Neuronal stem cell (in vitro differentiated cells): ENCODE measurements at regions not wholly inside any gene's neighbourhood (a gene's known extent, or its start where the extent isn't known, plus 50 kb on each side); places are given as distances from the start of the nearest gene placed in this dataset.

ENCODE experiments used
- DNase-seq: peaks from one replicate; pipeline ENCODE4 v3.0.0-alpha.2; 2013; ENCODE audit warnings: low spot score
- H2AFZ ChIP-seq: one replicate; pipeline ENCODE4 v1.6.1; 2013; ENCODE audit warnings: mild to moderate bottlenecking, low read length, inconsistent platforms
- H2AK5ac ChIP-seq: 2 replicates; pipeline ENCODE4 v1.6.1; 2013; ENCODE audit warnings: low read depth, mild to moderate bottlenecking, inconsistent platforms, low read length, moderate library complexity, mixed read lengths
- H2BK120ac ChIP-seq: 2 replicates; pipeline ENCODE4 v1.6.1; 2013; ENCODE audit warnings: low read depth, mild to moderate bottlenecking, inconsistent platforms, low read length, moderate library complexity, mixed read lengths
- H2BK12ac ChIP-seq: one replicate; pipeline ENCODE4 v1.6.1; 2013; ENCODE audit warnings: low read length, inconsistent platforms
- H2BK15ac ChIP-seq: 2 replicates; pipeline ENCODE4 v1.6.1; 2013; ENCODE audit warnings: mild to moderate bottlenecking, low read length, inconsistent platforms, mixed read lengths
- H2BK5ac ChIP-seq: one replicate; pipeline ENCODE4 v1.6.1; 2013; ENCODE audit warnings: inconsistent platforms, mild to moderate bottlenecking, low read length, moderate library complexity
- H3K14ac ChIP-seq: one replicate; pipeline ENCODE4 v1.6.1; 2013; ENCODE audit warnings: low read length, inconsistent platforms
- H3K18ac ChIP-seq: 2 replicates; pipeline ENCODE4 v1.6.1; 2013; ENCODE audit warnings: low read length, inconsistent platforms
- H3K23ac ChIP-seq: 2 replicates; pipeline ENCODE4 v1.6.1; 2013; ENCODE audit warnings: low read depth, mild to moderate bottlenecking, mixed read lengths, low read length, inconsistent platforms; ENCODE audit not compliant: poor library complexity
- H3K27ac ChIP-seq: replicated peaks from 3 replicates; pipeline ENCODE4 v1.5.1; 2013; ENCODE audit warnings: low read length, inconsistent platforms
- H3K27me3 ChIP-seq, 3 experiments: 2 replicates each; pipeline ENCODE4 v1.6.1; 2013; ENCODE audit warnings: low read length in 3 of 3, mild to moderate bottlenecking in 2 of 3, inconsistent platforms in 1 of 3, low read depth in 1 of 3, mixed read lengths in 1 of 3, moderate library complexity in 1 of 3; ENCODE audit not compliant: control insufficient read depth in 3 of 3, insufficient read depth in 3 of 3
- H3K36me3 ChIP-seq, 2 donors: replicated peaks in 1 of 2; 2 replicates each; pipeline ENCODE4 v1.6.1; 2013; ENCODE audit warnings: low read length in 2 of 2; ENCODE audit not compliant: control insufficient read depth in 2 of 2, insufficient read depth in 2 of 2
- H3K4ac ChIP-seq: 2 replicates; pipeline ENCODE4 v1.6.1; 2013; ENCODE audit warnings: inconsistent platforms, mild to moderate bottlenecking, low read length, moderate library complexity
- H3K4me1 ChIP-seq, 2 donors: 1 replicate in 1 of 2; 2 replicates in 1 of 2; pipeline ENCODE4 v1.6.1; 2013; ENCODE audit warnings: low read length in 2 of 2, low read depth in 1 of 2; ENCODE audit not compliant: control insufficient read depth in 2 of 2, insufficient read depth in 1 of 2
- H3K4me2 ChIP-seq: one replicate; pipeline ENCODE4 v1.6.1; 2013; ENCODE audit warnings: mild to moderate bottlenecking, low read length, inconsistent platforms; ENCODE audit not compliant: insufficient read depth, poor library complexity, severe bottlenecking
- H3K4me3 ChIP-seq, 2 donors: 2 replicates each; pipeline ENCODE4 v1.5.1; 2013; ENCODE audit warnings: low read length in 2 of 2, mild to moderate bottlenecking in 2 of 2, inconsistent platforms in 1 of 2, moderate library complexity in 1 of 2
- H3K79me1 ChIP-seq: one replicate; pipeline ENCODE4 v1.6.1; 2013; ENCODE audit warnings: low read depth, mild to moderate bottlenecking, inconsistent platforms, low read length, moderate library complexity
- H3K9ac ChIP-seq: one replicate; pipeline ENCODE4 v1.6.1; 2013; ENCODE audit warnings: mild to moderate bottlenecking, low read depth, low read length, inconsistent platforms; ENCODE audit not compliant: poor library complexity
- H3K9me3 ChIP-seq, 2 donors: replicated peaks in 1 of 2; 2 replicates each; pipeline versions ENCODE3 to v1.6.1; 2013; ENCODE audit warnings: low read length in 2 of 2, mild to moderate bottlenecking in 2 of 2, inconsistent platforms in 1 of 2, low read depth in 1 of 2, mixed read lengths in 1 of 2, moderate library complexity in 1 of 2; ENCODE audit not compliant: control insufficient read depth in 2 of 2, insufficient read depth in 1 of 2
- H4K8ac ChIP-seq: one replicate; pipeline ENCODE4 v1.6.1; 2013; ENCODE audit warnings: low read depth, mild to moderate bottlenecking, inconsistent platforms, low read length, moderate library complexity
- H4K91ac ChIP-seq: one replicate; pipeline ENCODE4 v1.6.1; 2013; ENCODE audit warnings: low read length, low read depth, mild to moderate bottlenecking, inconsistent platforms; ENCODE audit not compliant: poor library complexity
- whole genome bisulfite sequencing, 2 donors: extraction: QIAGEN DNeasy Blood & Tissue Kit; methylation state at CpG; one replicate each; pipeline ENCODE4 v1.1.7; 2013; ENCODE audit warnings: missing lambda C conversion rate in 2 of 2, mixed read lengths in 1 of 2; ENCODE audit not compliant: insufficient read length in 2 of 2, insufficient replicate concordance in 1 of 2; ENCODE audit errors: extremely low coverage in 2 of 2; 5-methylcytosine and 5-hydroxymethylcytosine counted together

GRCh38 chr1:71304125-71304524 is 223.3 kb upstream of the ZRANB2 start:
- H2BK15ac ChIP-seq, result no peak overlapping the region
- no peak overlapping the region for H3K14ac ChIP-seq
- no peak overlapping the region for H3K4me3 ChIP-seq
- no peak overlapping the region for H3K23ac ChIP-seq
- no peak overlapping the region for H3K18ac ChIP-seq
- H3K27me3 ChIP-seq, result no peaks in the 10 kb centered on the region
- H3K4ac ChIP-seq, result no peak overlapping the region
- H2AFZ ChIP-seq, result no peak overlapping the region
- H2AK5ac ChIP-seq, result no peak overlapping the region
- no peak for DNase-seq
- H3K27ac ChIP-seq, result no peak overlapping the region
- no peak overlapping the region for H4K91ac ChIP-seq
- no peak overlapping the region for H3K9ac ChIP-seq
- H3K4me1 ChIP-seq, result no peaks in the 10 kb centered on the region
- H3K4me2 ChIP-seq, result no peak overlapping the region
- H3K9me3 ChIP-seq, result peaks cover 0 to 1% of the 10 kb centered on the region in 2 donors
- WGBS, 2 donors, result no CpG with 5 or more reads among the region's 3 CpGs
- H2BK12ac ChIP-seq, result no peak overlapping the region
- H3K79me1 ChIP-seq, result peaks cover 2% of the 10 kb centered on the region
- no peak overlapping the region for H2BK120ac ChIP-seq
- no peak overlapping the region for H2BK5ac ChIP-seq
- H3K36me3 ChIP-seq, result no peaks in the 10 kb centered on the region
- no peak overlapping the region for H4K8ac ChIP-seq

DNA sequence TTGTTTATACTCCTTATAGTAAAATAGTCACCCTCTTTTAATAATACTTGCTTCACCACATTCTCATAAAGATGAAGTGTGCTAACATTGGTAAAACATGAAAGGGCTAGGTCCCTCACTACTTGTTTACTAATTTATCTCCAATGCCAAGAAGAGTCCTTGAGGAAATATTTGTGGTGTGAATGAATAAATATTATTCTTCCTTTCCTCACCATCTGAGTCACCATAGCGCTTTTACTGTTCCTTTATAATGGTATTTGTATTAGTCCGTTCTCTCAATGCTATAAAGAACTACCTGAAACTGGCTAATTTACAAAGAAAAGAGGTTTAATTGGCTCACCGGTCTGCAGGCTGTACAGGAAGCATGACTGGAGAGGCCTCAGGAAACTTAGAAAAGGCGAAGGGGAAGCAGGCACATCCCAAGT is 222.8 kb upstream of the ZRANB2 start:
- no peak overlapping the region for H2AFZ ChIP-seq
- H3K36me3 ChIP-seq, result no peaks in the 10 kb centered on the region
- no peak overlapping the region for H3K9ac ChIP-seq
- no peak overlapping the region for H3K27ac ChIP-seq
- H3K23ac ChIP-seq, result no peak overlapping the region
- H4K8ac ChIP-seq, result no peak overlapping the region
- no peak overlapping the region for H2AK5ac ChIP-seq
- no CpG with 5 or more reads among the region's 4 CpGs for WGBS, 2 donors
- no peak overlapping the region for H3K4ac ChIP-seq
- no peak overlapping the region for H2BK5ac ChIP-seq
- H2BK12ac ChIP-seq, result no peak overlapping the region
- DNase-seq, result no peak
- H3K79me1 ChIP-seq, result peaks cover 2% of the 10 kb centered on the region
- H3K18ac ChIP-seq, result no peak overlapping the region
- H3K9me3 ChIP-seq, result peaks cover 0 to 1% of the 10 kb centered on the region in 2 donors
- H3K4me1 ChIP-seq, result no peaks in the 10 kb centered on the region
- H3K14ac ChIP-seq, result no peak overlapping the region
- H3K4me3 ChIP-seq, result no peak overlapping the region
- H4K91ac ChIP-seq, result no peak overlapping the region
- H2BK120ac ChIP-seq, result no peak overlapping the region
- H3K27me3 ChIP-seq, result no peaks in the 10 kb centered on the region
- H2BK15ac ChIP-seq, result no peak overlapping the region
- H3K4me2 ChIP-seq, result no peak overlapping the region

DNA sequence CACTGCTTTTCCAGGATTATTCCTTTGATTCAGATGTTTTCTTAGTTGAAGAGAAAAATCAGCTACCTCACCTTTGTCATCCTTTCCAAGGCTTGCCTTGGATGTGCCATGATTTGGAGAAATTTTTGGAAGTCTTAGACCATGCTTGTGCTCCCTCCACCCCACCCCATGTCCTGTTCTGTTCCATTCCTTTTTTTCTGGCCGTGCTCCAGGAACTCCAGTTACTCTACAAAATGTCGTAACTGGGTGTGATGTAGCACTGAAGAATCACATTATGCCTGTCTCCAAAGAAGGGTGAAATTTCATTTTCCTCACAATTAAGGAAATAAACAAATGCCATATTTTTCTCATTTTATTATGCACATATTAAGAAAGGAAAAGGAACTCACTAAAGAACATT is 217.8 kb upstream of the ZRANB2 start:
- Histone ChIP-seq H3K4me2 (no peak overlapping the region), H2AFZ (no peak overlapping the region), H2AK5ac (no peak overlapping the region), H2BK12ac (no peak overlapping the region), H3K9ac (no peak overlapping the region), H3K27me3 (no peaks in the 10 kb centered on the region), H3K18ac (no peak overlapping the region), H4K8ac (no peak overlapping the region), H3K9me3 (no peaks in the 10 kb centered on the region), H3K79me1 (no peaks in the 10 kb centered on the region), H3K4ac (no peak overlapping the region), H3K4me1 (peaks cover 0 to 2% of the 10 kb centered on the region in 2 donors), H2BK5ac (no peak overlapping the region), H2BK15ac (no peak overlapping the region), H3K36me3 (no peaks in the 10 kb centered on the region), H3K4me3 (no peak overlapping the region), H4K91ac (no peak overlapping the region), H3K27ac (no peak overlapping the region), H3K14ac (no peak overlapping the region), H3K23ac (no peak overlapping the region), H2BK120ac (no peak overlapping the region)
- DNase-seq, result no peak
- no CpG with 5 or more reads among the region's 2 CpGs for WGBS, 2 donors

DNA sequence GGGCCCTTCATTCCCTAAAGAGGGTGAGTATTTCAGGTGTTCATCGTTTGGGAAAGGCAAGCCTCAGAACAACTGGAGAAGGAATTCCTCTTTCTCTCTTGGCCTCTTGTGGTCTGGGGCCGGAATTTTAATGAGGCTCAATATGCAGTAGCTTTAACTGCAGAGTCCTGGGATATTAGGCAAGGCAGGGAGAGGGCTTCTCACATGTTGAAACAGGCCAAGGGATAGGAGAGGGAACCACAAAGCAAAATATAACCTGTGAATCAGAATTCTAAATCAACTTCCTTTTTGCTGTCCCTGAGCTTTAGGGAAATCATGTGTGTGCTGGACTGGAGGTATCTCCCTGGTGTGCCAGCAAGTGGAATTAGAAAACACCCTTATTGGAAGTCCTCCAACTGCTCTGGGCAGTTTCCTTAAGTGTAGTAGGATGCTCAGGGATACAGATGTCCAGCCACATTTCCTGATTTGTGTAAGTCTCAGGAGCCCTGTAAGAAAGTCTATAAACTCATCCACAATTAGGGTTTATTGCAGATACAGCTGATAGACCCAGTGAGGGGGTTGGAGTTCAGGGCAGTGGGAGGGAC is 215.8 kb upstream of the ZRANB2 start:
- H3K14ac ChIP-seq, result no peak overlapping the region
- H3K9ac ChIP-seq, result no peak overlapping the region
- no peak overlapping the region for H3K4me3 ChIP-seq
- no peaks in the 10 kb centered on the region for H3K36me3 ChIP-seq
- no peak overlapping the region for H2AK5ac ChIP-seq
- H2BK15ac ChIP-seq, result no peak overlapping the region
- no peak overlapping the region for H3K4me2 ChIP-seq
- no peaks in the 10 kb centered on the region for H3K27me3 ChIP-seq
- H3K9me3 ChIP-seq, result no peaks in the 10 kb centered on the region
- H4K8ac ChIP-seq, result no peak overlapping the region
- peaks cover 0 to 2% of the 10 kb centered on the region in 2 donors for H3K4me1 ChIP-seq
- H2BK120ac ChIP-seq, result no peak overlapping the region
- no peak overlapping the region for H2BK5ac ChIP-seq
- no peak overlapping the region for H2BK12ac ChIP-seq
- H2AFZ ChIP-seq, result no peak overlapping the region
- H4K91ac ChIP-seq, result no peak overlapping the region
- no peak overlapping the region for H3K18ac ChIP-seq
- DNase-seq, result no peak
- H3K4ac ChIP-seq, result no peak overlapping the region
- no CpG with 5 or more reads among the region's 2 CpGs for WGBS, 2 donors
- H3K27ac ChIP-seq, result no peak overlapping the region
- no peaks in the 10 kb centered on the region for H3K79me1 ChIP-seq
- H3K23ac ChIP-seq, result no peak overlapping the region
